ENCODE measurements at regions not wholly inside any gene's neighbourhood (a gene's known extent, or its start where the extent isn't known, plus 50 kb on each side); places are given as distances from the start of the nearest gene placed in this dataset.

DNA sequence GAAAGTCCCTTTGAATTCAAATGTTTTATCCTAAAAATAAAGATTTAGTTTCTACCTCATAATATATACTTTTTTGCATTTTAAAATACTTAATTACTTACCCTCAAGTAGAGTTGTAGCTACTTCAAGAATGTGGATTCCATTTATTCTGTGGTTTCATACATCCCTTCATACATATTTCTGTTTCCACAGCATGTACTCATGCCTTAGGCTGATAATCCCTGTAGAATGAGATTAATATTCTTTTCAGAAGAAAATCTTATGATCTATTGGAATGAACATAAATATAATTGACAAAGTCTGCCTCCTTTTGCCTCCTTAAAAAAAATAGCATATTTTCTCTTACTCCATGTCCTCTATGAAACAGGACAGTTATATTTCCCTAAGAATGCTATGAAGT is 465.7 kb downstream of the DTWD2 start:
- H3K4me1 Mint-ChIP-seq, result no peaks in the 10 kb centered on the region
- DNase-seq (no peak), ATAC-seq (no peak)
- intact Hi-C loops (cut with micrococcal nuclease), result no loop called here
- Histone ChIP-seq H3K27ac (ENCODE audit: low read length) (no peak overlapping the region), H3K9me3 (ENCODE audit: control insufficient read depth, insufficient read depth, low read length) (no peaks in the 10 kb centered on the region), H3K27me3 (ENCODE audit: control insufficient read depth, insufficient read depth, low read length) (no peaks in the 10 kb centered on the region), H3K4me3 (ENCODE audit: low read length) (no peak overlapping the region), H3K36me3 (ENCODE audit: control insufficient read depth, insufficient read depth, low read length) (no peaks in the 10 kb centered on the region), H3K4me1 (ENCODE audit: control insufficient read depth, insufficient read depth, low read length) (no peaks in the 10 kb centered on the region)
- no peak overlapping the region for H3K27ac Mint-ChIP-seq
- peaks cover 3 to 7% of the 10 kb centered on the region in 2 donors for H3K9me3 Mint-ChIP-seq
- H3K36me3 Mint-ChIP-seq, result no peaks in the 10 kb centered on the region
- H3K4me3 Mint-ChIP-seq, result no peak overlapping the region
- H3K27me3 Mint-ChIP-seq (ENCODE audit: low read depth in 2 of 2), result no peaks in the 10 kb centered on the region
- TF ChIP-seq, protein P1, sequence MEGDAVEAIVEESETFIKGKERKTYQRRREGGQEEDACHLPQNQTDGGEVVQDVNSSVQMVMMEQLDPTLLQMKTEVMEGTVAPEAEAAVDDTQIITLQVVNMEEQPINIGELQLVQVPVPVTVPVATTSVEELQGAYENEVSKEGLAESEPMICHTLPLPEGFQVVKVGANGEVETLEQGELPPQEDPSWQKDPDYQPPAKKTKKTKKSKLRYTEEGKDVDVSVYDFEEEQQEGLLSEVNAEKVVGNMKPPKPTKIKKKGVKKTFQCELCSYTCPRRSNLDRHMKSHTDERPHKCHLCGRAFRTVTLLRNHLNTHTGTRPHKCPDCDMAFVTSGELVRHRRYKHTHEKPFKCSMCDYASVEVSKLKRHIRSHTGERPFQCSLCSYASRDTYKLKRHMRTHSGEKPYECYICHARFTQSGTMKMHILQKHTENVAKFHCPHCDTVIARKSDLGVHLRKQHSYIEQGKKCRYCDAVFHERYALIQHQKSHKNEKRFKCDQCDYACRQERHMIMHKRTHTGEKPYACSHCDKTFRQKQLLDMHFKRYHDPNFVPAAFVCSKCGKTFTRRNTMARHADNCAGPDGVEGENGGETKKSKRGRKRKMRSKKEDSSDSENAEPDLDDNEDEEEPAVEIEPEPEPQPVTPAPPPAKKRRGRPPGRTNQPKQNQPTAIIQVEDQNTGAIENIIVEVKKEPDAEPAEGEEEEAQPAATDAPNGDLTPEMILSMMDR (IDR thresholded peaks at IDR 0.05), result no peak

DNA sequence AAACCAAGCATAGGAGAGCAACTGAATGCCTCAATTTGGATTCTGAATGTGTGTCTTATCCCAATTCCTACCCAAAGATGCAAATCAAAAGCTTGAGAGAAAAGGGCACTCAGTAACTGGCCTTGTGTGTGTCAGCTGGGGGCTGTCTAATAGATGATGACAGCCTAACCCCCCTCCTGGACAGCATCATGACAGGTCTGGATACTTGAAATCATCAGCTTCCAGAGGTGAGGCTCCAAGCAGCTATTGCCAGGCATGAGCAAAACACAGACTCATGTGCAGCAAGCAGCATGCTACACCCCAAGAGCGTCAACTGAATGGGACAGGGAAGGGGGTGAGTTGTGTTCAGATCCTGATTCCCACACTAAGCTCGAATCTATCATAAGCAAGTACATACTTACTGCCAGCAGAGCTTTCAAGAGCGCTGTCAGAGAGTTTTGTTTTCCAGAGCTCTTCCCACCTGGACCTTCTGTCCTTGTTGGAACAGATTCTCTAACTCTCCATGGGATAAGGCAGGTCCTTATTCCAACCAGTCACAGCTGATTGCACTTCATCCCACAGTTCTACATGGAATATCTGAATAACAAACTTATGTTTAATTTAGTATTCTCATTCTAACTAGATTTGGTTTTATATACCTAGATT is 467.5 kb downstream of the DTWD2 start:
- WGBS (ENCODE audit: insufficient coverage), result 81% methylated on average over 3 of the region's 3 CpGs
- no peak overlapping the region for H3K4me3 Mint-ChIP-seq
- no peak overlapping the region for H3K27ac ChIP-seq (ENCODE audit: low read length)
- H3K4me1 Mint-ChIP-seq, result no peaks in the 10 kb centered on the region
- no peak overlapping the region for H3K27ac Mint-ChIP-seq
- H3K4me3 ChIP-seq (ENCODE audit: low read length), result no peak overlapping the region
- H3K9me3 Mint-ChIP-seq, result peaks cover 3 to 9% of the 10 kb centered on the region in 2 donors
- no peaks in the 10 kb centered on the region for H3K9me3 ChIP-seq (ENCODE audit: control insufficient read depth, insufficient read depth, low read length)
- H3K4me1 ChIP-seq (ENCODE audit: control insufficient read depth, insufficient read depth, low read length), result no peaks in the 10 kb centered on the region
- TF ChIP-seq, protein P1 (IDR thresholded peaks at IDR 0.05), result no peak
- DNase-seq (no peak), ATAC-seq (no peak)
- no peaks in the 10 kb centered on the region for H3K27me3 Mint-ChIP-seq (ENCODE audit: low read depth in 2 of 2)
- H3K36me3 ChIP-seq (ENCODE audit: control insufficient read depth, insufficient read depth, low read length), result no peaks in the 10 kb centered on the region
- H3K36me3 Mint-ChIP-seq, result no peaks in the 10 kb centered on the region
- intact Hi-C loops (cut with micrococcal nuclease), result no loop called here
- H3K27me3 ChIP-seq (ENCODE audit: control insufficient read depth, insufficient read depth, low read length), result no peaks in the 10 kb centered on the region

DNA sequence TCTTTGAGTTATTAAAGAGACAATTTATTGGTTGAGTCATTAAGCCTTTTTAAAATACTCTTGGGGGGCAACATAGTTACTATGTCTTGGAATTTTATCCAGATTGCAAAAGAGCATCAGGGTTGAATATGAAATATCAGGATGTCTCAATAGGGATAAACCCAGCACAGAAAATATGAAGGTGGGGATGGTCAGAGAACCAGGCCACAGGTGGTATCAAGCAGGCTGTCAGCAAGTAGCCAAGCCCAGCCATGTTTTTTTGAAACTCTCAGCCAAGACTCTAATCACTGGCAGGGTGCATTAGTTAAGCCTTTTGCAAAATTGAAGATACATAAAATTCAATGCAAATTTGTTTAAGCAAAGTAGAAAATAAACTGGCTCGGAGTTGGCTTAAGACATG is 468.9 kb downstream of the DTWD2 start:
- intact Hi-C loops (cut with micrococcal nuclease), result no loop called here
- Histone ChIP-seq H3K36me3 (ENCODE audit: control insufficient read depth, insufficient read depth, low read length) (no peaks in the 10 kb centered on the region), H3K27ac (ENCODE audit: low read length) (no peak overlapping the region), H3K27me3 (ENCODE audit: control insufficient read depth, insufficient read depth, low read length) (no peaks in the 10 kb centered on the region), H3K4me3 (ENCODE audit: low read length) (no peak overlapping the region), H3K9me3 (ENCODE audit: control insufficient read depth, insufficient read depth, low read length) (no peaks in the 10 kb centered on the region), H3K4me1 (ENCODE audit: control insufficient read depth, insufficient read depth, low read length) (no peaks in the 10 kb centered on the region)
- Mint-ChIP-seq H3K4me3 (no peak overlapping the region), H3K27ac (no peak overlapping the region), H3K4me1 (no peaks in the 10 kb centered on the region), H3K9me3 (peaks cover 5 to 9% of the 10 kb centered on the region in 2 donors), H3K36me3 (no peaks in the 10 kb centered on the region), H3K27me3 (ENCODE audit: low read depth in 2 of 2) (no peaks in the 10 kb centered on the region)
- 71% methylated on average over 1 of the region's 1 CpG for WGBS (ENCODE audit: insufficient coverage)
- TF ChIP-seq, protein P1 (IDR thresholded peaks at IDR 0.05), result no peak
- no peak for DNase-seq
- no peak for ATAC-seq

DNA sequence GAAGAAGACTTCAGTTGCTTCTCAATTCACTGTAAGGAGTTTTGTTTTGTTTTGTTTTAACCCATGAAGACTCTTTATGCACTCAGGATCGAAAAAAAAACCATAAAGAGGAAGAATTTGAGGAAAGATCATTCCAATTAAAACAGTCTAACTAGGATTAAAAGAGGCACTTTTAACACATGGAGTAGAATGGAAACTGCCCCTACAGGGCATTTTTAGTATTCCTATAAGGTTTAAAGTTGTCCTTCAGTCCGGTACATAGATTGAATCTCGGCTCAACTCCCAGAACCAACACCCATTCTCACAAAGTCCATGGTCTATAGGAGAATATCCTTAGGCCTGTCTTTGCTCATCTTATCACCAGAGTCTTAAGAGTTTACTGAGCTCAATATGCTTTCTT is 469.6 kb downstream of the DTWD2 start:
- DNase-seq (no peak), ATAC-seq (no peak)
- no peaks in the 10 kb centered on the region for H3K36me3 Mint-ChIP-seq
- TF ChIP-seq, protein P1 (IDR thresholded peaks at IDR 0.05), result no peak
- no peak overlapping the region for H3K4me3 Mint-ChIP-seq
- Histone ChIP-seq H3K36me3 (ENCODE audit: control insufficient read depth, insufficient read depth, low read length) (no peaks in the 10 kb centered on the region), H3K4me1 (ENCODE audit: control insufficient read depth, insufficient read depth, low read length) (no peaks in the 10 kb centered on the region), H3K9me3 (ENCODE audit: control insufficient read depth, insufficient read depth, low read length) (no peaks in the 10 kb centered on the region), H3K4me3 (ENCODE audit: low read length) (no peak overlapping the region), H3K27ac (ENCODE audit: low read length) (no peak overlapping the region), H3K27me3 (ENCODE audit: control insufficient read depth, insufficient read depth, low read length) (no peaks in the 10 kb centered on the region)
- no peaks in the 10 kb centered on the region for H3K4me1 Mint-ChIP-seq
- no peaks in the 10 kb centered on the region for H3K27me3 Mint-ChIP-seq (ENCODE audit: low read depth in 2 of 2)
- 100% methylated on average over 2 of the region's 3 CpGs for WGBS (ENCODE audit: insufficient coverage)
- peaks cover 5 to 9% of the 10 kb centered on the region in 2 donors for H3K9me3 Mint-ChIP-seq
- H3K27ac Mint-ChIP-seq, result no peak overlapping the region
- intact Hi-C loops (cut with micrococcal nuclease), result no loop called here
